Ovary (tissue), 3 donors: ENCODE measurements at regions not wholly inside any gene's neighbourhood (a gene's known extent, or its start where the extent isn't known, plus 50 kb on each side); places are given as distances from the start of the nearest gene placed in this dataset.

Experiments used
- EP300 ChIP-seq: sonication (generic); formaldehyde crosslinking; IDR thresholded peaks from one replicate; pipeline ENCODE4 v1.6.1; 2017; ENCODE audit warnings: antibody characterized with exemption
- TF ChIP-seq, protein P1 (sequence below), 3 donors: fragments of 450-650 bp in 2 of 3; fragments of 200-600 bp in 1 of 3; IDR thresholded peaks; one replicate each; pipeline versions ENCODE4 v1.5.1 to v1.8.0; 2016 to 2022; ENCODE audit warnings: antibody characterized with exemption in 3 of 3, mild to moderate bottlenecking in 1 of 3
- donor health status: DM: no; HTN: no; CAD: no.

DNA sequence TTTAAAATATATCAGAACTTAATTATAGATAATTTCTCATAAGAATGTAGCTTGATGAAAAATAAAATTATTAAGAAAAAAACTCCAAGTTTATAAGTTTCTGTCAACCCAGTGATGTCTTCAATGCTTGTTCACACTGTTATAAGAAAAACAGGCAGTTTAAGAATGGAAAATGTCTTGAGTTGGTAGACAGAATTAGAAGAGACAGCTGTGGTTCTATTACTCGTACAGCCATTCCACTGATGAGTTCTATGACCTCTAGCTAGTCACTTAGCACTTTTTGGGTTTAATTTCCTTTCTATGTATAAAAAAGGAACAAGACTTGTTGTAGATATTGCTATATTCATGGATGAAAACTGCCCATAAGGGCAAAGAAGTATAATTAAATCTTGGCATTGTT is 1013.1 kb upstream of the ATXN8OS start:
- no peak for TF ChIP-seq EP300
- TF ChIP-seq, protein P1, sequence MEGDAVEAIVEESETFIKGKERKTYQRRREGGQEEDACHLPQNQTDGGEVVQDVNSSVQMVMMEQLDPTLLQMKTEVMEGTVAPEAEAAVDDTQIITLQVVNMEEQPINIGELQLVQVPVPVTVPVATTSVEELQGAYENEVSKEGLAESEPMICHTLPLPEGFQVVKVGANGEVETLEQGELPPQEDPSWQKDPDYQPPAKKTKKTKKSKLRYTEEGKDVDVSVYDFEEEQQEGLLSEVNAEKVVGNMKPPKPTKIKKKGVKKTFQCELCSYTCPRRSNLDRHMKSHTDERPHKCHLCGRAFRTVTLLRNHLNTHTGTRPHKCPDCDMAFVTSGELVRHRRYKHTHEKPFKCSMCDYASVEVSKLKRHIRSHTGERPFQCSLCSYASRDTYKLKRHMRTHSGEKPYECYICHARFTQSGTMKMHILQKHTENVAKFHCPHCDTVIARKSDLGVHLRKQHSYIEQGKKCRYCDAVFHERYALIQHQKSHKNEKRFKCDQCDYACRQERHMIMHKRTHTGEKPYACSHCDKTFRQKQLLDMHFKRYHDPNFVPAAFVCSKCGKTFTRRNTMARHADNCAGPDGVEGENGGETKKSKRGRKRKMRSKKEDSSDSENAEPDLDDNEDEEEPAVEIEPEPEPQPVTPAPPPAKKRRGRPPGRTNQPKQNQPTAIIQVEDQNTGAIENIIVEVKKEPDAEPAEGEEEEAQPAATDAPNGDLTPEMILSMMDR (IDR thresholded peaks at IDR 0.05): no peak
